GM18951 (cell line): ENCODE measurements at regions not wholly inside any gene's neighbourhood (a gene's known extent, or its start where the extent isn't known, plus 50 kb on each side); places are given as distances from the start of the nearest gene placed in this dataset.

Experiments
- POLR2A ChIP-seq: IDR thresholded peaks from 4 replicates; pipeline ENCODE4 v1.6.1; 2011; ENCODE audit warnings: mild to moderate bottlenecking; ENCODE audit not compliant: insufficient read length, insufficient read depth; ENCODE audit errors: extremely low read depth
- in situ Hi-C: fragments of 300-500 bp; cut with MboI; formaldehyde crosslinking; loops from one replicate; pipeline ENCODE4 v1.12.0; 2022; ENCODE audit warnings: low sequenced_read_pairs, mixed read lengths, inconsistent platforms; ENCODE audit not compliant: unreplicated experiment

- no peak for TF ChIP-seq POLR2A
- in situ Hi-C loops = no loop called here
Measured at GRCh38 chr12:115619061-115619460, 658.4 kb downstream of the MED13L start.

- in situ Hi-C loops = no loop called here
- no peak for TF ChIP-seq POLR2A
Measured at GRCh38 chr12:115618105-115618504, 659.4 kb downstream of the MED13L start.

GRCh38 chr12:115617391-115617790, 660.1 kb downstream of the MED13L start:
- no peak for TF ChIP-seq POLR2A
- in situ Hi-C loops = no loop called here

GRCh38 chr12:115611477-115611876, 666.0 kb downstream of the MED13L start:
- in situ Hi-C loops = no loop called here

GRCh38 chr12:115609347-115609746, 668.1 kb downstream of the MED13L start:
- in situ Hi-C loops = no loop called here
- no peak for TF ChIP-seq POLR2A

More at GRCh38 chr12:115611477-115611876, 666.0 kb downstream of the MED13L start:
- TF ChIP-seq POLR2A = no peak

- in situ Hi-C loops = no loop called here
- TF ChIP-seq POLR2A = no peak
Measured at GRCh38 chr12:115606040-115606439, 671.5 kb downstream of the MED13L start.

- in situ Hi-C loops = no loop called here
- TF ChIP-seq POLR2A = no peak
Measured at GRCh38 chr12:115598871-115599811, 678.4 kb downstream of the MED13L start.

GRCh38 chr12:115597157-115597712, 680.3 kb downstream of the MED13L start:
- in situ Hi-C loops = no loop called here
- TF ChIP-seq POLR2A = no peak

- in situ Hi-C loops = no loop called here
- TF ChIP-seq POLR2A = no peak
Measured at GRCh38 chr12:115588131-115588530, 689.4 kb downstream of the MED13L start.

GRCh38 chr12:115584156-115584555, 693.3 kb downstream of the MED13L start:
- no peak for TF ChIP-seq POLR2A
- in situ Hi-C loops = no loop called here

GRCh38 chr12:115583591-115583990, 693.9 kb downstream of the MED13L start:
- in situ Hi-C loops = no loop called here
- TF ChIP-seq POLR2A = no peak

- no peak for TF ChIP-seq POLR2A
- in situ Hi-C loops = no loop called here
Measured at GRCh38 chr12:115577401-115577800, 700.1 kb downstream of the MED13L start.

GRCh38 chr12:115574826-115575225, 702.7 kb downstream of the MED13L start:
- in situ Hi-C loops = no loop called here
- no peak for TF ChIP-seq POLR2A

GRCh38 chr12:115572440-115572839, 705.1 kb downstream of the MED13L start:
- TF ChIP-seq POLR2A = no peak
- in situ Hi-C loops = no loop called here
